ENCODE measurements at regions not wholly inside any gene's neighbourhood (a gene's known extent, or its start where the extent isn't known, plus 50 kb on each side); places are given as distances from the start of the nearest gene placed in this dataset.

DNA sequence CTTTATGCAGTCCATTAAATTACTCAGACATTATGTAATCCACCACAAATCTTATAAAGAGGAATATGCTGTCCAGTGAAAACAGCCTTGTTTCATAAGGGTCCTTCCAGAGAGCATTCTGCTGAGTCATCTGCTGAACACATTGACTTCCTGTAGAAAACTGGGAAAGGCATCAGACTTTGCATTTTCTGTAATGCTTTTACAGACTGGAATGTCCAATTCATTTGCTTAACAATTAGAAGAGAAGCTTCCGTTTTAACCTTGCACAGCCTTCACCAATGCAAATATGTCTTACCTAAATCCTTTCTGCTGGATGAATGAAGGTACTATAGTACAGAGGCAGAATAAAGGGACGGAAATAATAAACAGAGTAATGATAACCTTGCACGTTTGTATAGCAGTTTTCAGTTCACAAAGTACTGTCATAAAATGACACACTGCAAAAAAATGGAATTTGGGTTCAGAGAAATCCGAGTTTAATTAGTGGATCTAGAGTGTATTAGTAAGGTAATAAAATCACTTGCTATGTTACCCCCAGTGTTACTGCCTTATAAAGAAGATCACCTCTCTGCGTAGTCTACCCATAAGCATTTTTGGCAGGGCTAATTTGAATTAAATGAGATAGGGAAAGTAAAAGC lies 301.5 kb downstream of the PYDC2 start:
- no peaks in the 10 kb centered on the region for H3F3A ChIP-seq (ENCODE audit: control insufficient read depth, insufficient read depth)
- TF ChIP-seq EZH2phosphoT487 (IDR thresholded peaks at IDR 0.05; ENCODE audit: borderline replicate concordance, low read length) = no peak
- TF ChIP-seq, protein P1, sequence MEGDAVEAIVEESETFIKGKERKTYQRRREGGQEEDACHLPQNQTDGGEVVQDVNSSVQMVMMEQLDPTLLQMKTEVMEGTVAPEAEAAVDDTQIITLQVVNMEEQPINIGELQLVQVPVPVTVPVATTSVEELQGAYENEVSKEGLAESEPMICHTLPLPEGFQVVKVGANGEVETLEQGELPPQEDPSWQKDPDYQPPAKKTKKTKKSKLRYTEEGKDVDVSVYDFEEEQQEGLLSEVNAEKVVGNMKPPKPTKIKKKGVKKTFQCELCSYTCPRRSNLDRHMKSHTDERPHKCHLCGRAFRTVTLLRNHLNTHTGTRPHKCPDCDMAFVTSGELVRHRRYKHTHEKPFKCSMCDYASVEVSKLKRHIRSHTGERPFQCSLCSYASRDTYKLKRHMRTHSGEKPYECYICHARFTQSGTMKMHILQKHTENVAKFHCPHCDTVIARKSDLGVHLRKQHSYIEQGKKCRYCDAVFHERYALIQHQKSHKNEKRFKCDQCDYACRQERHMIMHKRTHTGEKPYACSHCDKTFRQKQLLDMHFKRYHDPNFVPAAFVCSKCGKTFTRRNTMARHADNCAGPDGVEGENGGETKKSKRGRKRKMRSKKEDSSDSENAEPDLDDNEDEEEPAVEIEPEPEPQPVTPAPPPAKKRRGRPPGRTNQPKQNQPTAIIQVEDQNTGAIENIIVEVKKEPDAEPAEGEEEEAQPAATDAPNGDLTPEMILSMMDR (IDR thresholded peaks at IDR 0.05; ENCODE audit: low read depth, low read length, poor library complexity, severe bottlenecking) = no peak
- no peaks in the 10 kb centered on the region for H3K9me2 ChIP-seq (replicated peaks; ENCODE audit: control insufficient read depth, low read length)
- no peaks in the 10 kb centered on the region for H3K79me2 ChIP-seq (ENCODE audit: control insufficient read depth, low read length)
- no peaks in the 10 kb centered on the region for H3K4me1 ChIP-seq (ENCODE audit: control insufficient read depth, low read length)
- H3K9me3 ChIP-seq (ENCODE audit: control insufficient read depth, insufficient read depth, low read length) = no peaks in the 10 kb centered on the region
- no peak overlapping the region for H3K27ac ChIP-seq (ENCODE audit: low read depth, low read length)
- H4K20me1 ChIP-seq (ENCODE audit: control insufficient read depth, insufficient read depth, low read depth, low read length) = no peaks in the 10 kb centered on the region
- 0 out of 2 replicates have a peak, but pooled peaks cover 3% of the 10 kb centered on the region for H3K27me3 ChIP-seq (ENCODE audit: control insufficient read depth, low read length)
- no peak overlapping the region for H3K4me3 ChIP-seq (ENCODE audit: low read length)
- no peak overlapping the region for H3K4me2 ChIP-seq (ENCODE audit: low read length)
- H3K36me3 ChIP-seq (ENCODE audit: control insufficient read depth, low read length) = no peaks in the 10 kb centered on the region

DNA sequence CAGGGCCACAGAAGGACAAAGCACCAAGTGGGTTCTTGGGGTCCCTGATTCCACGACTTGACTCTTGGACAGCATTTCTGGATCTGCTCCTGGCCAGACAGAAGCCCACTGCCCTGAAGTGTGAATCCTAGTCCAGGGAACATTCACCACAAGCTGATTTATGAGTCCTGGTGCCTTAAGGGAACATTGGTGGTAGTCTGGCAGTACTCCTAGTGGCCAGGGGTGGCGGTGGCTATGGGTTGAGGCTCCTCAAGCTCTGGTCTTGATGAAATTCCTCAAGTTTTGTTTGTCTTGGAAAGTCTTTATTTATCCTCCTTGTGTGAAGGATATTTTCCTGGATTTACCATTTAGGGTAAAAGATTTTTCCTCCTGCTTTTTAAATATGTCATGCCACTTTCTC lies 307.5 kb downstream of the PYDC2 start:
- TF ChIP-seq, protein P1 (IDR thresholded peaks at IDR 0.05; ENCODE audit: low read depth, low read length, poor library complexity, severe bottlenecking) = peak; percentile 17
- no peak for TF ChIP-seq EZH2phosphoT487 (IDR thresholded peaks at IDR 0.05; ENCODE audit: borderline replicate concordance, low read length)
- no peak overlapping the region for H3K4me2 ChIP-seq (ENCODE audit: low read length)

DNA sequence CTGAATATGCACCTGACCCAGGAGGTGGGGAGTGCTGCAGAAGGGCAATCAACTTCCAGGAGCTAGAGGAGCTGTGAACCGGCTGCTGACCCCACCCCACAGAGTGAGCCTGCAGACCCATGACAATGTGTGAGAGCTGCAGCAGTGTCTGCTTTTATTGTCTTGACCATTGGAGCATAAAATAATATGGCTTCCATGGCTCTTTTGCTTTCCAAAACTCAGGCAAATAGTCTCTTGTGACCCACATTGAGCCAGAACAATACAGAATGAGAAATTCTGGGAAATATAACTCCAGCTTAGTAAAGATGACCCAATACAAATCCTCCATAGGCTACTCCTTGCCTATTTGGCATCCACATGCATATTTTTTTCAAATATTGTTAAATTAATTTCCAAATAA lies 309.6 kb downstream of the PYDC2 start:
- Histone ChIP-seq H3K9me2 (replicated peaks; ENCODE audit: control insufficient read depth, low read length) (no peaks in the 10 kb centered on the region), H3K4me3 (ENCODE audit: low read length) (no peak overlapping the region), H3K4me2 (ENCODE audit: low read length) (no peak overlapping the region), H3K36me3 (ENCODE audit: control insufficient read depth, low read length) (no peaks in the 10 kb centered on the region), H4K20me1 (ENCODE audit: control insufficient read depth, insufficient read depth, low read depth, low read length) (no peaks in the 10 kb centered on the region), H3K9me3 (ENCODE audit: control insufficient read depth, insufficient read depth, low read length) (no peaks in the 10 kb centered on the region), H3K79me2 (ENCODE audit: control insufficient read depth, low read length) (no peaks in the 10 kb centered on the region), H3F3A (ENCODE audit: control insufficient read depth, insufficient read depth) (no peaks in the 10 kb centered on the region), H3K27me3 (ENCODE audit: control insufficient read depth, low read length) (0 out of 2 replicates have a peak, but pooled peaks cover 3% of the 10 kb centered on the region), H3K4me1 (ENCODE audit: control insufficient read depth, low read length) (no peaks in the 10 kb centered on the region), H3K27ac (ENCODE audit: low read depth, low read length) (no peak overlapping the region)
- TF ChIP-seq, protein P1 (IDR thresholded peaks at IDR 0.05; ENCODE audit: low read depth, low read length, poor library complexity, severe bottlenecking) = no peak
- TF ChIP-seq EZH2phosphoT487 (IDR thresholded peaks at IDR 0.05; ENCODE audit: borderline replicate concordance, low read length) = no peak

More for the DNA sequence above, 307.5 kb downstream of the PYDC2 start:
- Histone ChIP-seq H3K4me3 (ENCODE audit: low read length) (no peak overlapping the region), H3K36me3 (ENCODE audit: control insufficient read depth, low read length) (no peaks in the 10 kb centered on the region), H3F3A (ENCODE audit: control insufficient read depth, insufficient read depth) (no peaks in the 10 kb centered on the region), H4K20me1 (ENCODE audit: control insufficient read depth, insufficient read depth, low read depth, low read length) (no peaks in the 10 kb centered on the region), H3K9me3 (ENCODE audit: control insufficient read depth, insufficient read depth, low read length) (no peaks in the 10 kb centered on the region), H3K4me1 (ENCODE audit: control insufficient read depth, low read length) (no peaks in the 10 kb centered on the region), H3K79me2 (ENCODE audit: control insufficient read depth, low read length) (no peaks in the 10 kb centered on the region), H3K27me3 (ENCODE audit: control insufficient read depth, low read length) (0 out of 2 replicates have a peak, but pooled peaks cover 3% of the 10 kb centered on the region), H3K27ac (ENCODE audit: low read depth, low read length) (no peak overlapping the region), H3K9me2 (replicated peaks; ENCODE audit: control insufficient read depth, low read length) (no peaks in the 10 kb centered on the region)

Data from DOHH2 (cell line).